ENCODE measurements at regions not wholly inside any gene's neighbourhood (a gene's known extent, or its start where the extent isn't known, plus 50 kb on each side); places are given as distances from the start of the nearest gene placed in this dataset.

DNA sequence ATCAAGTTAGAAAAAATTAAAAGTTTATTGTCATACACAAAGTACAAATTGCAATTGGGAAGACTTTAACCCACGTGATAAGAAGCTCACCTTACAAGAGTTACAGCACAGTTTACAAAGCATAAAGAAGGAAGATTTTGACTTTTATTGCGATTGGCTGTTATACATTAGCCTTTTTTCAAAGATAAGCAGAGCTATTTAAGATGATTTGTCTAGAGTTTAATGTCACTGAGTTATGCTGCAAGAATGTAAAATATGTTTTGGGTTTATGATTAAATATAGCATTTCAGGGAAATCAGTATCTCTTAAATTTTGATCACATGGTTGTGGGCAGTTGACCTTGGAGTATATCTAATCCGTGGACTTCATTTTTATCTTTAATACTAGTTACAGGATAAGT, 664.2 kb upstream of the PTCHD4 start:
- TF ChIP-seq CTCF (IDR thresholded peaks at IDR 0.05) (no peak), POLR2AphosphoS5 (IDR thresholded peaks at IDR 0.05) (no peak), POLR2A (IDR thresholded peaks at IDR 0.05) (no peak)
